ENCODE measurements at regions not wholly inside any gene's neighbourhood (a gene's known extent, or its start where the extent isn't known, plus 50 kb on each side); places are given as distances from the start of the nearest gene placed in this dataset.

GRCh38 chr7:153061910-153062528 lies 302.5 kb downstream of the ACTR3B start:
- TF ChIP-seq CTCF (IDR thresholded peaks at IDR 0.05) (no peak), EZH2phosphoT487 (IDR thresholded peaks at IDR 0.05) (no peak)

Measured in neural progenitor cell (in vitro differentiated cells).